ENCODE measurements at regions not wholly inside any gene's neighbourhood (a gene's known extent, or its start where the extent isn't known, plus 50 kb on each side); places are given as distances from the start of the nearest gene placed in this dataset.

- no peak for DNase-seq (ENCODE audit: low spot score)
- 96% methylated on average over 4 of the region's 4 CpGs for WGBS (ENCODE audit: low lambda C conversion rate, missing lambda C conversion rate)
- H3K27me3 ChIP-seq = no peaks in the 10 kb centered on the region
- H3K79me2 ChIP-seq = no peaks in the 10 kb centered on the region
- H3K9me3 ChIP-seq (ENCODE audit: low read depth) = no peaks in the 10 kb centered on the region
- no peak overlapping the region for H3K4me3 ChIP-seq
- no peaks in the 10 kb centered on the region for H4K20me1 ChIP-seq (ENCODE audit: insufficient read depth, poor library complexity, severe bottlenecking)
- H3K4me2 ChIP-seq = no peak overlapping the region
- H3K36me3 ChIP-seq (replicated peaks; ENCODE audit: insufficient read depth, low read depth) = no peaks in the 10 kb centered on the region
- H3K27ac ChIP-seq = no peak overlapping the region
- H2AFZ ChIP-seq = no peak overlapping the region
- H3K4me1 ChIP-seq (ENCODE audit: insufficient read depth) = peaks cover 32% of the 10 kb centered on the region
- no peaks in the 10 kb centered on the region for H3K9me2 ChIP-seq (replicated peaks; ENCODE audit: insufficient read depth)
- TF ChIP-seq, protein P1, sequence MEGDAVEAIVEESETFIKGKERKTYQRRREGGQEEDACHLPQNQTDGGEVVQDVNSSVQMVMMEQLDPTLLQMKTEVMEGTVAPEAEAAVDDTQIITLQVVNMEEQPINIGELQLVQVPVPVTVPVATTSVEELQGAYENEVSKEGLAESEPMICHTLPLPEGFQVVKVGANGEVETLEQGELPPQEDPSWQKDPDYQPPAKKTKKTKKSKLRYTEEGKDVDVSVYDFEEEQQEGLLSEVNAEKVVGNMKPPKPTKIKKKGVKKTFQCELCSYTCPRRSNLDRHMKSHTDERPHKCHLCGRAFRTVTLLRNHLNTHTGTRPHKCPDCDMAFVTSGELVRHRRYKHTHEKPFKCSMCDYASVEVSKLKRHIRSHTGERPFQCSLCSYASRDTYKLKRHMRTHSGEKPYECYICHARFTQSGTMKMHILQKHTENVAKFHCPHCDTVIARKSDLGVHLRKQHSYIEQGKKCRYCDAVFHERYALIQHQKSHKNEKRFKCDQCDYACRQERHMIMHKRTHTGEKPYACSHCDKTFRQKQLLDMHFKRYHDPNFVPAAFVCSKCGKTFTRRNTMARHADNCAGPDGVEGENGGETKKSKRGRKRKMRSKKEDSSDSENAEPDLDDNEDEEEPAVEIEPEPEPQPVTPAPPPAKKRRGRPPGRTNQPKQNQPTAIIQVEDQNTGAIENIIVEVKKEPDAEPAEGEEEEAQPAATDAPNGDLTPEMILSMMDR (IDR thresholded peaks at IDR 0.05; ENCODE audit: poor library complexity) = no peak
- TF ChIP-seq EZH2 (IDR thresholded peaks at IDR 0.05; ENCODE audit: borderline replicate concordance) (no peak), EZH2phosphoT487 (IDR thresholded peaks at IDR 0.05; ENCODE audit: low read depth, severe bottlenecking, unreplicated experiment) (no peak)
Observed at GRCh38 chr5:56518820-56519219, 285.7 kb upstream of the ANKRD55 start.

DNA sequence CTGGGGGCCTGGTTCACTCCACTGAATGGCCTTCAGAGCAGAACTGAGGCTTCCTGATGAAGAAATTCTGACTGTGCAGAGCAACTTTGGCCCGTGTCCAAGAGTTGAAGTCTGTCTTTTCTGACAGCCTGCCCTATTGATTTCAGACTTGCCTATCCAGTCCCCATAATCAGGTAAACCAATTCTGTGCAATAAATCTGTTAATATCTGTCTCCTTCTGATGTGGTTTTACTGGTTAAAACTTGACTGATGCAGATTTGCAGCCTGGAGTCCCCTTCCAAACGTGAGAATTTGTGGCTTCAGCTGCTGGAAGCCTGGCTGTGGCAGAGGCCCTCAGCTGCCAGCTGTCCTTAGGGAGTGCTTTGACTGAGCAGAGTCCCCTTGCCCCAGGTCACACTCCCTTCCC is 283.9 kb upstream of the ANKRD55 start:
- H3K36me3 ChIP-seq (replicated peaks; ENCODE audit: insufficient read depth, low read depth) = no peaks in the 10 kb centered on the region
- peaks cover 24% of the 10 kb centered on the region for H3K4me1 ChIP-seq (ENCODE audit: insufficient read depth)
- no peak overlapping the region for H3K4me3 ChIP-seq
- H3K9me3 ChIP-seq (ENCODE audit: low read depth) = no peaks in the 10 kb centered on the region
- H3K9me2 ChIP-seq (replicated peaks; ENCODE audit: insufficient read depth) = no peaks in the 10 kb centered on the region
- H3K27ac ChIP-seq = peak overlapping the region; percentile 33
- WGBS (ENCODE audit: low lambda C conversion rate, missing lambda C conversion rate) = 33% methylated on average over 2 of the region's 2 CpGs
- no peaks in the 10 kb centered on the region for H4K20me1 ChIP-seq (ENCODE audit: insufficient read depth, poor library complexity, severe bottlenecking)
- H3K4me2 ChIP-seq = no peak overlapping the region
- TF ChIP-seq EZH2phosphoT487 (IDR thresholded peaks at IDR 0.05; ENCODE audit: low read depth, severe bottlenecking, unreplicated experiment) = no peak
- TF ChIP-seq, protein P1 (IDR thresholded peaks at IDR 0.05; ENCODE audit: poor library complexity) = no peak
- TF ChIP-seq EZH2 (IDR thresholded peaks at IDR 0.05; ENCODE audit: borderline replicate concordance) = no peak
- H2AFZ ChIP-seq = no peak overlapping the region
- no peaks in the 10 kb centered on the region for H3K79me2 ChIP-seq
- no peaks in the 10 kb centered on the region for H3K27me3 ChIP-seq
- DNase-seq (ENCODE audit: low spot score) = peak; percentile 61

DNA sequence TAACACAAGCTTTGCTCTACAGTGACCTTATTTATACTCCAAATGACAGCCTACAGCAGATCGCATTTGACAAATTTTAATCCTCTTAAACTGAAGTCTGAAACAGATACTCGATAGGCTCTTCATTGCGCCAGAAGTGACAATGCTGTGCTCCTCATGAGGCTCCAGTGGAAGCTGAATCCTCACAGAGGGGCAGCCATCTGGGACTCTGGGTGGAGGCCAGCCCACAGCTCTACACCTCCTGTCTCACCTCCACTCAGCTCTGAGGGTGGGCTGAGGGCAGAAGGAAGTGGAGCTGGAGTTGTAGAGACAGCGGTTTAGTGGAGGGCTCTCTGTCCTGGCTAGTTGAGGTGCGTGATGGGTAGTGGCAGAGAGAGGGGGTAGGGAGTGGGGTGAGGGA is 283.3 kb upstream of the ANKRD55 start:
- WGBS (ENCODE audit: low lambda C conversion rate, missing lambda C conversion rate) = 82% methylated on average over 5 of the region's 5 CpGs
- no peaks in the 10 kb centered on the region for H3K9me2 ChIP-seq (replicated peaks; ENCODE audit: insufficient read depth)
- H3K4me2 ChIP-seq = no peak overlapping the region
- no peaks in the 10 kb centered on the region for H4K20me1 ChIP-seq (ENCODE audit: insufficient read depth, poor library complexity, severe bottlenecking)
- no peaks in the 10 kb centered on the region for H3K27me3 ChIP-seq
- no peak for DNase-seq (ENCODE audit: low spot score)
- H3K79me2 ChIP-seq = no peaks in the 10 kb centered on the region
- H3K4me3 ChIP-seq = no peak overlapping the region
- H3K27ac ChIP-seq = peak overlapping the region; percentile 33
- H3K36me3 ChIP-seq (replicated peaks; ENCODE audit: insufficient read depth, low read depth) = no peaks in the 10 kb centered on the region
- H3K4me1 ChIP-seq (ENCODE audit: insufficient read depth) = peaks cover 24% of the 10 kb centered on the region
- no peaks in the 10 kb centered on the region for H3K9me3 ChIP-seq (ENCODE audit: low read depth)
- TF ChIP-seq, protein P1 (IDR thresholded peaks at IDR 0.05; ENCODE audit: poor library complexity) = no peak
- no peak for TF ChIP-seq EZH2 (IDR thresholded peaks at IDR 0.05; ENCODE audit: borderline replicate concordance)
- TF ChIP-seq EZH2phosphoT487 (IDR thresholded peaks at IDR 0.05; ENCODE audit: low read depth, severe bottlenecking, unreplicated experiment) = no peak
- no peak overlapping the region for H2AFZ ChIP-seq

- H3K4me1 ChIP-seq (ENCODE audit: insufficient read depth) = peaks cover 24% of the 10 kb centered on the region
- WGBS (ENCODE audit: low lambda C conversion rate, missing lambda C conversion rate) = 75% methylated on average over 2 of the region's 2 CpGs
- H3K27ac ChIP-seq = peak overlapping the region; percentile 33
- H3K9me2 ChIP-seq (replicated peaks; ENCODE audit: insufficient read depth) = no peaks in the 10 kb centered on the region
- no peak for TF ChIP-seq EZH2phosphoT487 (IDR thresholded peaks at IDR 0.05; ENCODE audit: low read depth, severe bottlenecking, unreplicated experiment)
- TF ChIP-seq, protein P1 (IDR thresholded peaks at IDR 0.05; ENCODE audit: poor library complexity) = no peak
- H3K4me3 ChIP-seq = no peak overlapping the region
- no peaks in the 10 kb centered on the region for H3K79me2 ChIP-seq
- no peaks in the 10 kb centered on the region for H4K20me1 ChIP-seq (ENCODE audit: insufficient read depth, poor library complexity, severe bottlenecking)
- H3K36me3 ChIP-seq (replicated peaks; ENCODE audit: insufficient read depth, low read depth) = no peaks in the 10 kb centered on the region
- H3K9me3 ChIP-seq (ENCODE audit: low read depth) = no peaks in the 10 kb centered on the region
- no peak overlapping the region for H2AFZ ChIP-seq
- H3K4me2 ChIP-seq = no peak overlapping the region
- H3K27me3 ChIP-seq = no peaks in the 10 kb centered on the region
- no peak for DNase-seq (ENCODE audit: low spot score)
Observed at GRCh38 chr5:56516035-56516434, 282.9 kb upstream of the ANKRD55 start.
